Breast epithelium (tissue), 4 donors: ENCODE measurements at regions not wholly inside any gene's neighbourhood (a gene's known extent, or its start where the extent isn't known, plus 50 kb on each side); places are given as distances from the start of the nearest gene placed in this dataset.
"Not testable (repeated sequence)": the region's sequence is repeated elsewhere in the genome, so short reads cannot be mapped to it uniquely, and the experiment has no call there.

Source experiments
- DNase-seq, 2 donors: peaks; one replicate each; pipeline ENCODE4 v3.0.0-alpha.2; 2019; ENCODE audit warnings: low spot score in 2 of 2
- H3K27ac ChIP-seq, 2 donors: fragments of 200-600 bp; sonication (generic) in 1 of 2; one replicate each; pipeline ENCODE4 v1.5.1; 2016 to 2019; ENCODE audit warnings: mild to moderate bottlenecking in 1 of 2
- H3K27me3 ChIP-seq, 2 donors: fragments of 200-600 bp; sonication (generic) in 1 of 2; one replicate each; pipeline versions ENCODE4 v1.5.1 to v1.6.0; 2017 to 2019; ENCODE audit warnings: control low read depth in 1 of 2, mild to moderate bottlenecking in 1 of 2
- H3K36me3 ChIP-seq: fragments of 200-600 bp; one replicate; pipeline ENCODE4 v1.5.1; 2019
- H3K4me1 ChIP-seq, 2 donors: fragments of 200-600 bp; sonication (generic); one replicate each; pipeline ENCODE4 v1.5.1; 2016 to 2019; ENCODE audit warnings: control low read depth in 1 of 2
- H3K4me3 ChIP-seq, 3 donors: fragments of 200-600 bp; sonication (generic); 1 replicate in 2 of 3; 2 replicates in 1 of 3; pipeline ENCODE4 v1.5.1; 2016 to 2019; ENCODE audit warnings: mild to moderate bottlenecking in 3 of 3, moderate library complexity in 2 of 3
- H3K9me3 ChIP-seq, 2 donors: fragments of 200-600 bp; sonication (generic) in 1 of 2; one replicate each; pipeline ENCODE4 v1.5.1; 2016 to 2019; ENCODE audit warnings: control low read depth in 1 of 2
- CTCF ChIP-seq, 3 donors: fragments of 450-650 bp; IDR thresholded peaks; one replicate each; pipeline ENCODE4 v1.5.1; 2016 to 2017; ENCODE audit warnings: antibody characterized with exemption in 3 of 3, mild to moderate bottlenecking in 3 of 3, moderate library complexity in 3 of 3
- POLR2A ChIP-seq: fragments of 450-650 bp; IDR thresholded peaks from one replicate; pipeline ENCODE4 v1.6.1; 2016; ENCODE audit warnings: antibody characterized with exemption, mild to moderate bottlenecking, moderate library complexity
- POLR2AphosphoS5 ChIP-seq, 3 donors: sonication (generic); formaldehyde crosslinking; IDR thresholded peaks; one replicate each; pipeline ENCODE4 v1.6.1; 2017; ENCODE audit warnings: antibody characterized with exemption in 3 of 3
- intact Hi-C: fragments of 100-400 bp; cut with DNase I; formaldehyde crosslinking; loops from one replicate; pipeline ENCODE4 v1.15.1; 2023; ENCODE audit warnings: low total_unique reads

- H3K27ac ChIP-seq, result no peak overlapping the region
- no peak overlapping the region for H3K4me3 ChIP-seq
- no peak for TF ChIP-seq POLR2AphosphoS5 (IDR thresholded peaks at IDR 0.05)
- no peak for TF ChIP-seq CTCF (IDR thresholded peaks at IDR 0.05)
- TF ChIP-seq POLR2A, result no peak
- no peaks in the 10 kb centered on the region for H3K36me3 ChIP-seq
- no peaks in the 10 kb centered on the region for H3K4me1 ChIP-seq
- H3K9me3 ChIP-seq, result no peaks in the 10 kb centered on the region
- DNase-seq, result no peak
- H3K27me3 ChIP-seq, result no peaks in the 10 kb centered on the region
- intact Hi-C loops, result no loop called here
Observed at GRCh38 chr2:142291969-142292368, 161.2 kb upstream of the LRP1B start.

- no peaks in the 10 kb centered on the region for H3K9me3 ChIP-seq
- H3K27ac ChIP-seq, result no peak overlapping the region
- intact Hi-C loops, result no loop called here
- H3K4me1 ChIP-seq, result no peaks in the 10 kb centered on the region
- TF ChIP-seq CTCF (IDR thresholded peaks at IDR 0.05) (no peak), POLR2A (no peak), POLR2AphosphoS5 (IDR thresholded peaks at IDR 0.05) (no peak)
- H3K36me3 ChIP-seq, result no peaks in the 10 kb centered on the region
- DNase-seq, result no peak
- H3K4me3 ChIP-seq, result no peak overlapping the region
- no peaks in the 10 kb centered on the region for H3K27me3 ChIP-seq
Observed at GRCh38 chr2:142290931-142291330, 160.1 kb upstream of the LRP1B start.

GRCh38 chr2:142286618-142287017, 155.8 kb upstream of the LRP1B start:
- Histone ChIP-seq H3K4me1 (no peaks in the 10 kb centered on the region), H3K27ac (no peak overlapping the region), H3K27me3 (no peaks in the 10 kb centered on the region), H3K36me3 (no peaks in the 10 kb centered on the region), H3K9me3 (no peaks in the 10 kb centered on the region), H3K4me3 (no peak overlapping the region)
- no peak for TF ChIP-seq CTCF (IDR thresholded peaks at IDR 0.05)
- no peak for TF ChIP-seq POLR2A
- TF ChIP-seq POLR2AphosphoS5 (IDR thresholded peaks at IDR 0.05), result no peak
- intact Hi-C loops, result no loop called here
- no peak for DNase-seq

- Histone ChIP-seq H3K4me3 (no peak overlapping the region), H3K4me1 (no peaks in the 10 kb centered on the region), H3K27me3 (no peaks in the 10 kb centered on the region), H3K27ac (no peak overlapping the region), H3K36me3 (no peaks in the 10 kb centered on the region), H3K9me3 (no peaks in the 10 kb centered on the region)
- no peak for TF ChIP-seq POLR2A
- no peak for TF ChIP-seq CTCF (IDR thresholded peaks at IDR 0.05)
- no peak for TF ChIP-seq POLR2AphosphoS5 (IDR thresholded peaks at IDR 0.05)
- DNase-seq, result no peak
- intact Hi-C loops, result no loop called here
Observed at GRCh38 chr2:142285480-142285879, 154.7 kb upstream of the LRP1B start.

- intact Hi-C loops, H3K27ac ChIP-seq, H3K36me3 ChIP-seq, H3K27me3 ChIP-seq, H3K4me3 ChIP-seq, H3K9me3 ChIP-seq, H3K4me1 ChIP-seq, DNase-seq: not testable (repeated sequence)
Observed at GRCh38 chr2:142284336-142284735, 153.5 kb upstream of the LRP1B start.

GRCh38 chr2:142280831-142281230, 150.0 kb upstream of the LRP1B start:
- Histone ChIP-seq H3K9me3 (no peaks in the 10 kb centered on the region), H3K4me3 (no peak overlapping the region), H3K4me1 (no peaks in the 10 kb centered on the region), H3K27ac (no peak overlapping the region), H3K36me3 (no peaks in the 10 kb centered on the region), H3K27me3 (no peaks in the 10 kb centered on the region)
- no peak for DNase-seq
- no peak for TF ChIP-seq CTCF (IDR thresholded peaks at IDR 0.05)
- no peak for TF ChIP-seq POLR2AphosphoS5 (IDR thresholded peaks at IDR 0.05)
- no peak for TF ChIP-seq POLR2A
- intact Hi-C loops, result no loop called here
